ENCODE measurements at regions not wholly inside any gene's neighbourhood (a gene's known extent, or its start where the extent isn't known, plus 50 kb on each side); places are given as distances from the start of the nearest gene placed in this dataset.

DNA sequence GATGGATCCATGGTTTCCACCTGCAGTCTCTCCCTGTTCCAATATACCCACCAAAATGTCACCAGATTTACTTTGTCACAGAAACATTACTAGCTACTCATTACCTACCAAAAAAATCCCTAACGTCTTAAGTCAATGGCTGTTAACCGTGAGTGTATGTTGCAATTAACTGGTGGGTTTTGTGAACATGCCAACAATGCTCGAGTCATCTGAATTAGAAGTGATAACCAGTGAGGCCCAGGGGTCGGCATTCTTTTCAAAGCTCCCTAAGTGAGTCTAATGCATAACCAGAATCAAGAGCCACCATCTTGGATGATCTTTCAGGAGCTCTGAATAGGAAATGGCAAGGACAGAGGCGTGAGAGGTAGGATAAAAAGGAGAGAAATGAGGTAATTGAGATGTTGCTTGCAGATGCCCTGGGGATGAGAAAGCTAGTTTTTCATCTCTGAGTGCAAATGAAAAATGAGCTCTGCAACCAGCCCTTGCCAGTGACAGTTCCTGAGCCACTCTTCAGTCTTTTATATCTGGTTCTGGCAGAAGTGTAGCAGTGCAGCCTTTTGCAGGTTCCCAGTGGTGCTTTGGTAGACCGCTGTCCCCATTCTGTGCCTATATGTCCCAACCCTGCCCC is 130.0 kb upstream of the RND3 start:
- H2AFZ ChIP-seq, result no peak overlapping the region
- TF ChIP-seq, protein P1, sequence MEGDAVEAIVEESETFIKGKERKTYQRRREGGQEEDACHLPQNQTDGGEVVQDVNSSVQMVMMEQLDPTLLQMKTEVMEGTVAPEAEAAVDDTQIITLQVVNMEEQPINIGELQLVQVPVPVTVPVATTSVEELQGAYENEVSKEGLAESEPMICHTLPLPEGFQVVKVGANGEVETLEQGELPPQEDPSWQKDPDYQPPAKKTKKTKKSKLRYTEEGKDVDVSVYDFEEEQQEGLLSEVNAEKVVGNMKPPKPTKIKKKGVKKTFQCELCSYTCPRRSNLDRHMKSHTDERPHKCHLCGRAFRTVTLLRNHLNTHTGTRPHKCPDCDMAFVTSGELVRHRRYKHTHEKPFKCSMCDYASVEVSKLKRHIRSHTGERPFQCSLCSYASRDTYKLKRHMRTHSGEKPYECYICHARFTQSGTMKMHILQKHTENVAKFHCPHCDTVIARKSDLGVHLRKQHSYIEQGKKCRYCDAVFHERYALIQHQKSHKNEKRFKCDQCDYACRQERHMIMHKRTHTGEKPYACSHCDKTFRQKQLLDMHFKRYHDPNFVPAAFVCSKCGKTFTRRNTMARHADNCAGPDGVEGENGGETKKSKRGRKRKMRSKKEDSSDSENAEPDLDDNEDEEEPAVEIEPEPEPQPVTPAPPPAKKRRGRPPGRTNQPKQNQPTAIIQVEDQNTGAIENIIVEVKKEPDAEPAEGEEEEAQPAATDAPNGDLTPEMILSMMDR (IDR thresholded peaks at IDR 0.05), result no peak
- no peaks in the 10 kb centered on the region for H3K36me3 ChIP-seq (ENCODE audit: control insufficient read depth, insufficient read depth, low read length)
- H3K9me3 ChIP-seq (ENCODE audit: control insufficient read depth, low read length), result no peaks in the 10 kb centered on the region
- no peak overlapping the region for H3K27ac ChIP-seq
- no peak overlapping the region for H3K9ac ChIP-seq
- H3K4me3 ChIP-seq (ENCODE audit: low read depth, low read length), result no peak overlapping the region
- no peak overlapping the region for H3K4me2 ChIP-seq (ENCODE audit: low read length)
- H3K79me2 ChIP-seq, result no peaks in the 10 kb centered on the region
- no peaks in the 10 kb centered on the region for H3K27me3 ChIP-seq (ENCODE audit: control insufficient read depth, insufficient read depth, low read length)
- H3K4me1 ChIP-seq, result no peaks in the 10 kb centered on the region

DNA sequence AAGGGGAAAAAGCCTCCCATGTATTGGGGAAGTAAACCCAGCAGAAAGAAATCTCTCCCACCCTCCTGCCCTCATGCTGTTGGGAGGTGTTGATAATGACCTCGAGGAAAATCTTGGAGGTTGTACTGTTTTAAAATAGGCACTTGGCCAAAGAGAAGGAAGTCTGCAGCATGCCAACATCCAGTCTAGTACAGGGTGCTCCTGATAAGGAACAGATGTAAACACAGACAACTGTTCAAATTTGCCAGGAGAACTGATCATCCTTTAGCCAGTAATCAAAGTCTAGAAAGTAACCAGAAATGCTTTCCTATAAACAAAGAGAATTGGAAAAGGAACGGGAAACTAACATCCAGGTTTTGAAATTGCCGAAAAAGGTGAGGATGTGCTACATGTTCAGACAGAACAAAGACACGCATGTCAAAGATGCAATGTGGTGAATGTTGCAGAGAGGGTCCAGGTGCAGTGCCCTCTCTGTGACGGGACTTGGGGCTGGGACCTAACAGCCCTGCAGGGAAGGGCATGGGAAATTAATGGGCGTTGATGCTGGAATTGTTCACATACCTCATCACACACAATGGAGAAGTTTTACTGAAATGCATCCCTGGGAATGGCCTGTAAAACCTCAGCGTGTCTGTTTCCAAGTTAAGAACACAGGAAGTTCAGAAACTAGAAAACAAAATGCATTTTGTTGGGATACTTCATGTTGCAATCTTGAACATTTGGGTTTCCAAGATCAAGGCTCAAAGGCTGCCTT is 125.7 kb upstream of the RND3 start:
- Histone ChIP-seq H3K9ac (no peak overlapping the region), H3K27ac (no peak overlapping the region), H3K4me2 (ENCODE audit: low read length) (no peak overlapping the region), H3K4me3 (ENCODE audit: low read depth, low read length) (no peak overlapping the region), H3K79me2 (no peaks in the 10 kb centered on the region), H3K9me3 (ENCODE audit: control insufficient read depth, low read length) (no peaks in the 10 kb centered on the region), H3K36me3 (ENCODE audit: control insufficient read depth, insufficient read depth, low read length) (no peaks in the 10 kb centered on the region), H3K4me1 (no peaks in the 10 kb centered on the region), H2AFZ (no peak overlapping the region), H3K27me3 (ENCODE audit: control insufficient read depth, insufficient read depth, low read length) (no peaks in the 10 kb centered on the region)
- TF ChIP-seq, protein P1 (IDR thresholded peaks at IDR 0.05), result no peak

DNA sequence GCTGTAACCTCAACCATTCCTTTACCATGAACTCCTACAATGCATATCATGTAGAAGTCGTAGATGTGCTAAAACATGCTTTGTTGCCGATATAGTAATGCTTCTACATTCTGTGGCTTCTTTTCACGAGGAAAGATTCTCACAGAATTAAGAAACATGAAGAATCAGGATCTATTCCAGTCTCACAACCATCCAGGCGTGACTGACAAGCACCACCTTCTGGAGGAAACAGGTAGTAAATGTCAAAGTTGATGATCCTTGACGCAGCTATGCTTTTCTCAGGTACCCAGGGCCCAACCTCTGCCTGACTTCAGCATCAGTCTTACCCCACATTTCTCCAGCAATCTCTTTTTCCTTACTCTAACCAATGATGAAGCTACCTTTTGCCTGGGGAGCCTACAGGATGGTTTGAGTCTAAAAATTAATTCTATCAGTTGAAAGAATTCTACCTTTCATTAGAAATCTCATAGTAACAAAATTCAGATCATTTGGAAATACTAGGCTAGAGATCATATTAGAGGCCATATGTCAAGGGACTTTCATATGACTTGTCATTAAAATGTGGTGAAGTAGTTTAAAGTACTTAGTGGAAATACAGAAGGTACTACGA is 123.3 kb upstream of the RND3 start:
- H3K9ac ChIP-seq, result no peak overlapping the region
- TF ChIP-seq, protein P1 (IDR thresholded peaks at IDR 0.05), result no peak
- no peak overlapping the region for H3K4me2 ChIP-seq (ENCODE audit: low read length)
- no peak overlapping the region for H2AFZ ChIP-seq
- H3K4me3 ChIP-seq (ENCODE audit: low read depth, low read length), result no peak overlapping the region
- H3K79me2 ChIP-seq, result no peaks in the 10 kb centered on the region
- H3K36me3 ChIP-seq (ENCODE audit: control insufficient read depth, insufficient read depth, low read length), result no peaks in the 10 kb centered on the region
- H3K27me3 ChIP-seq (ENCODE audit: control insufficient read depth, insufficient read depth, low read length), result no peaks in the 10 kb centered on the region
- H3K4me1 ChIP-seq, result no peaks in the 10 kb centered on the region
- H3K9me3 ChIP-seq (ENCODE audit: control insufficient read depth, low read length), result no peaks in the 10 kb centered on the region
- no peak overlapping the region for H3K27ac ChIP-seq

DNA sequence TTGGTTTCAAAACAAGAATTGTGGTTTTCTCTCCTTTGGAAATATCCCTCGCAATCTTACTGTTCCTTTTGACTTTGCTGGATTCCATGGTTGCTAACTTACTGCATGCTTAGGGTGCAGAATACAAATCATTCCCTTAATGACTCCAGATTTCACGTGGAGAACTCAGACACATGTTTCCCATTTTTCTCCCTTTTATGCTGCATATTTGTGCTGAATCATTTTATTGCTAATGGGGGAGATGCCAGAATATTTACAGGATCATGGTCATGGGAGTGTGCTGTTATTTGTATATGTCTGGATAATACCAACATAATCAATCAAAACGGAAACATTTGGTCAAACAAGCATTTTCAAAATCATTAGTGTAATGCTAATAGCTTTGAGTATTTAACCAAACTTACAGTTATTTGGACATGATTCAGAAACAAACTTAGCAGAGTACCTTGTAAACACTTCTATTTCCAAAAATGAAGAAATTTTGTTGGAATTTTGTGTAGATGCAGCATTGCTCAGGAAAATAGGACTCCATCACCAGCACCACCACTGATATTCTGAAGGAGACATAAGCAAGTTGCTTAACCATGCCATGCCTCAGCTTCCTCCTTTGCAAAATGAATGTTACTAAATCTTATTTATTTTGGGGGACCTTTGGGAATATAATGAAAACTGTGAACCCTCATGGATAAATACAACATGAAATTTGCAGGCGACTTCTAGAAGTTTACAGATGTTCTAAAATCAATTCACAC is 122.5 kb upstream of the RND3 start:
- Histone ChIP-seq H3K27ac (no peak overlapping the region), H3K9ac (no peak overlapping the region), H2AFZ (no peak overlapping the region), H3K9me3 (ENCODE audit: control insufficient read depth, low read length) (no peaks in the 10 kb centered on the region), H3K79me2 (no peaks in the 10 kb centered on the region), H3K27me3 (ENCODE audit: control insufficient read depth, insufficient read depth, low read length) (no peaks in the 10 kb centered on the region), H3K4me2 (ENCODE audit: low read length) (no peak overlapping the region), H3K4me3 (ENCODE audit: low read depth, low read length) (no peak overlapping the region), H3K4me1 (no peaks in the 10 kb centered on the region), H3K36me3 (ENCODE audit: control insufficient read depth, insufficient read depth, low read length) (no peaks in the 10 kb centered on the region)
- TF ChIP-seq, protein P1 (IDR thresholded peaks at IDR 0.05), result no peak
